IMR-90 (cell line): ENCODE measurements at regions not wholly inside any gene's neighbourhood (a gene's known extent, or its start where the extent isn't known, plus 50 kb on each side); places are given as distances from the start of the nearest gene placed in this dataset.

Source experiments
- ATAC-seq: fragments of 200-7000 bp; cut with Tn5 transposase; 2 replicates; pipeline ENCODE4 v1.9.1; 2020; ENCODE audit warnings: low read depth, mild to moderate bottlenecking, moderate library complexity
- BruUV-seq: library from RNA; stranded (reverse); fragments of 400-500 nt; replicated peaks from 2 replicates; lab custom pipeline; 2021; lab: Mats Ljungman, UMichigan
- CTCF ChIA-PET: fragments of 300-600 bp; formaldehyde crosslinking; extraction: SDS; loops from one replicate; lab custom pipeline; 2021; ENCODE audit warnings: antibody characterized with exemption; lab: Yijun Ruan, JAX
- POLR2A ChIA-PET: fragments of 300-600 bp; sonication (Branson Sonifier 250); formaldehyde crosslinking; loops from one replicate; lab custom pipeline; 2022; ENCODE audit warnings: antibody characterized with exemption; ENCODE audit not compliant: unreplicated experiment; lab: Charles Lee
- DNase-seq: peaks from one replicate; pipeline ENCODE4 v3.0.0; 2013
- H2AFZ ChIP-seq: replicated peaks from 2 replicates; pipeline ENCODE3; 2013; ENCODE audit warnings: low read length, mild to moderate bottlenecking; ENCODE audit not compliant: poor library complexity
- H2AK5ac ChIP-seq: 2 replicates; pipeline ENCODE4 v1.6.1; 2013; ENCODE audit warnings: low read depth, low read length, inconsistent platforms
- H2AK9ac ChIP-seq: replicated peaks from 2 replicates; pipeline ENCODE3; 2013; ENCODE audit warnings: mild to moderate bottlenecking, low read depth, low read length, moderate library complexity; ENCODE audit not compliant: poor library complexity
- H2BK120ac ChIP-seq: 2 replicates; pipeline ENCODE4 v1.6.1; 2013; ENCODE audit warnings: low read depth, low read length, inconsistent platforms
- H2BK15ac ChIP-seq: 3 replicates; pipeline ENCODE4 v1.6.1; 2013; ENCODE audit warnings: low read depth, low read length, inconsistent platforms
- H2BK20ac ChIP-seq: 2 replicates; pipeline ENCODE4 v1.6.1; 2013; ENCODE audit warnings: low read depth, mild to moderate bottlenecking, inconsistent platforms, low read length, moderate library complexity
- H2BK5ac ChIP-seq: 2 replicates; pipeline ENCODE4 v1.6.1; 2013; ENCODE audit warnings: mild to moderate bottlenecking, low read depth, low read length, inconsistent platforms; ENCODE audit not compliant: poor library complexity, severe bottlenecking
- H3K14ac ChIP-seq: replicated peaks from 2 replicates; pipeline ENCODE4 v1.6.1; 2013; ENCODE audit warnings: low read depth, low read length, inconsistent platforms
- H3K18ac ChIP-seq: 2 replicates; pipeline ENCODE4 v1.6.1; 2013; ENCODE audit warnings: low read depth, low read length, control low read depth
- H3K23ac ChIP-seq: 2 replicates; pipeline ENCODE4 v1.6.1; 2013; ENCODE audit warnings: low read depth, low read length, inconsistent platforms
- H3K27ac ChIP-seq: 2 replicates; pipeline ENCODE4 v1.5.1; 2013; ENCODE audit warnings: mild to moderate bottlenecking, control low read depth, low read length; ENCODE audit not compliant: insufficient read depth
- H3K27me3 ChIP-seq: 2 replicates; pipeline ENCODE4 v1.6.1; 2013; ENCODE audit warnings: low read length; ENCODE audit not compliant: control insufficient read depth, insufficient read depth
- H3K36me3 ChIP-seq: 2 replicates; pipeline ENCODE4 v1.6.1; 2013; ENCODE audit warnings: low read length, mixed read lengths; ENCODE audit not compliant: control insufficient read depth, insufficient read depth
- H3K4ac ChIP-seq: 2 replicates; pipeline ENCODE4 v1.6.1; 2013; ENCODE audit warnings: low read depth, low read length, inconsistent platforms
- H3K4me1 ChIP-seq: 2 replicates; pipeline ENCODE4 v1.6.1; 2013; ENCODE audit warnings: low read length, mixed read lengths; ENCODE audit not compliant: control insufficient read depth, insufficient read depth
- H3K4me2 ChIP-seq: 2 replicates; pipeline ENCODE4 v1.6.1; 2013; ENCODE audit warnings: low read depth, mild to moderate bottlenecking, control low read depth, low read length, moderate library complexity
- H3K4me3 ChIP-seq: 2 replicates; pipeline ENCODE4 v1.5.1; 2013; ENCODE audit warnings: low read depth, mild to moderate bottlenecking, control low read depth, low read length, moderate library complexity; ENCODE audit not compliant: insufficient read depth
- H3K56ac ChIP-seq: 2 replicates; pipeline ENCODE4 v1.6.1; 2013; ENCODE audit warnings: low read length, inconsistent platforms; ENCODE audit not compliant: insufficient read depth; ENCODE audit errors: extremely low read depth
- H3K79me1 ChIP-seq, 2 experiments: 2 replicates each; pipeline ENCODE4 v1.6.1; 2013; ENCODE audit warnings: low read length in 2 of 2, inconsistent platforms in 1 of 2, low read depth in 1 of 2
- H3K9ac ChIP-seq: 2 replicates; pipeline ENCODE4 v1.6.1; 2013; ENCODE audit warnings: low read depth, low read length, control low read depth
- H3K9me1 ChIP-seq: 2 replicates; pipeline ENCODE4 v1.6.1; 2013; ENCODE audit warnings: low read length, inconsistent platforms; ENCODE audit not compliant: insufficient read depth
- H3K9me3 ChIP-seq: 2 replicates; pipeline ENCODE4 v1.6.1; 2013; ENCODE audit warnings: low read length; ENCODE audit not compliant: control insufficient read depth, insufficient read depth
- H4K20me1 ChIP-seq: 2 replicates; pipeline ENCODE4 v1.6.1; 2013; ENCODE audit warnings: low read length, inconsistent platforms; ENCODE audit not compliant: insufficient read depth
- H4K5ac ChIP-seq: 2 replicates; pipeline ENCODE4 v1.6.1; 2013; ENCODE audit warnings: mild to moderate bottlenecking, low read depth, low read length, control low read depth
- H4K8ac ChIP-seq, 2 experiments: 2 replicates each; pipeline ENCODE4 v1.6.1; 2013; ENCODE audit warnings: low read depth in 2 of 2, low read length in 2 of 2, control low read depth in 1 of 2, inconsistent platforms in 1 of 2
- H4K91ac ChIP-seq: 2 replicates; pipeline ENCODE4 v1.6.1; 2013; ENCODE audit warnings: low read depth, low read length, inconsistent platforms; ENCODE audit not compliant: insufficient read depth
- BHLHE40 ChIP-seq: fragments of 150-350 bp; IDR thresholded peaks from 2 replicates; pipeline ENCODE4 v1.6.1; 2016; ENCODE audit warnings: mild to moderate bottlenecking, low read depth, low read length
- CEBPB ChIP-seq: IDR thresholded peaks from 2 replicates; pipeline ENCODE4 v1.6.1; 2012; ENCODE audit warnings: low read depth, low read length, improper control_type of control experiment
- CHD1 ChIP-seq: IDR thresholded peaks from 2 replicates; pipeline ENCODE4 v1.6.1; 2012; ENCODE audit warnings: low read depth, low read length, improper control_type of control experiment
- ELK1 ChIP-seq: fragments of 150-350 bp; IDR thresholded peaks from 2 replicates; pipeline ENCODE4 v1.6.1; 2016; ENCODE audit warnings: low read depth, mild to moderate bottlenecking, low read length, moderate library complexity, borderline replicate concordance
- FOS ChIP-seq: fragments of 150-350 bp; IDR thresholded peaks from 2 replicates; pipeline ENCODE4 v1.6.1; 2016; ENCODE audit warnings: low read depth, low read length
- MAFK ChIP-seq: IDR thresholded peaks from 2 replicates; pipeline ENCODE4 v1.6.1; 2012; ENCODE audit warnings: low read depth, low read length, improper control_type of control experiment
- MXI1 ChIP-seq: IDR thresholded peaks from 2 replicates; pipeline ENCODE4 v1.6.1; 2012; ENCODE audit warnings: low read depth, mild to moderate bottlenecking, low read length, moderate library complexity, borderline replicate concordance
- NFE2L2 ChIP-seq: fragments of 150-350 bp; IDR thresholded peaks from 2 replicates; pipeline ENCODE4 v1.6.1; 2016; ENCODE audit warnings: low read depth, mild to moderate bottlenecking, low read length
- POLR2A ChIP-seq: IDR thresholded peaks from 2 replicates; pipeline ENCODE4 v1.6.1; 2012; ENCODE audit warnings: mild to moderate bottlenecking, low read depth, low read length
- RAD21 ChIP-seq: IDR thresholded peaks from 2 replicates; pipeline ENCODE4 v1.6.1; 2012; ENCODE audit warnings: low read length, improper control_type of control experiment
- RCOR1 ChIP-seq: IDR thresholded peaks from 2 replicates; pipeline ENCODE4 v1.6.1; 2012; ENCODE audit warnings: mild to moderate bottlenecking, low read length, improper control_type of control experiment; ENCODE audit not compliant: insufficient replicate concordance
- RFX5 ChIP-seq: IDR thresholded peaks from 2 replicates; pipeline ENCODE4 v1.8.0; 2012; ENCODE audit warnings: low read depth, mild to moderate bottlenecking, low read length, moderate library complexity
- USF2 ChIP-seq: fragments of 150-350 bp; IDR thresholded peaks from 2 replicates; pipeline ENCODE4 v1.6.1; 2017; ENCODE audit warnings: mild to moderate bottlenecking, antibody characterized with exemption, low read length, low read depth
- WGBS, 2 experiments: methylation state at CpG; one replicate each; pipeline versions ENCODE4 v1.1.5 to v1.1.7; 2013; ENCODE audit warnings: missing lambda C conversion rate in 2 of 2; ENCODE audit not compliant: insufficient read length in 1 of 2; ENCODE audit errors: extremely low coverage in 2 of 2; 5-methylcytosine and 5-hydroxymethylcytosine counted together
- dilution Hi-C: fragments of 300-500 bp; cut with HindIII; formaldehyde crosslinking; loops from one replicate; pipeline ENCODE4 v1.14.3; 2018; ENCODE audit warnings: low sequenced_read_pairs; ENCODE audit not compliant: unreplicated experiment
- in situ Hi-C: fragments of 300-500 bp; cut with MboI; formaldehyde crosslinking; loops from 3 replicates; pipeline ENCODE4 v1.14.3; 2019; ENCODE audit warnings: low sequenced_read_pairs, inconsistent platforms, mixed read lengths
- intact Hi-C: fragments of 100-400 bp; cut with micrococcal nuclease; formaldehyde crosslinking; loops from 2 replicates; pipeline ENCODE4 v1.10.0; 2022

GRCh38 chr3:95049841-95050240 is 987.0 kb downstream of the NSUN3 start:
- WGBS, 2 experiments, result no CpG with 5 or more reads among the region's 1 CpG
- dilution Hi-C loops (no loop called here), intact Hi-C loops (no loop called here)

More at GRCh38 chr3:95049841-95050240, 987.0 kb downstream of the NSUN3 start:
- BruUV-seq, result no TSS peak
- in situ Hi-C loops, result no loop called here
- no peak for TF ChIP-seq USF2
- no peak for TF ChIP-seq MAFK
- no peak for TF ChIP-seq BHLHE40
- TF ChIP-seq RCOR1, result no peak
- TF ChIP-seq NFE2L2, result no peak
- TF ChIP-seq ELK1, result no peak
- no peak for TF ChIP-seq CHD1
- no peak for TF ChIP-seq FOS
- TF ChIP-seq MXI1, result no peak
- TF ChIP-seq RFX5, result no peak
- no peak for TF ChIP-seq RAD21
- no peak for TF ChIP-seq CEBPB
- no peak for TF ChIP-seq POLR2A
- no peak overlapping the region for H2AK9ac ChIP-seq
- no peak overlapping the region for H2AFZ ChIP-seq
- no peak overlapping the region for H3K14ac ChIP-seq
- no peak overlapping the region for H4K8ac ChIP-seq
- no peak overlapping the region for H2BK15ac ChIP-seq
- no peak overlapping the region for H3K4me3 ChIP-seq
- no peak overlapping the region for H4K5ac ChIP-seq
- H2BK20ac ChIP-seq, result no peak overlapping the region
- no peak overlapping the region for H3K4ac ChIP-seq
- no peaks in the 10 kb centered on the region for H3K4me1 ChIP-seq
- no peak overlapping the region for H2BK120ac ChIP-seq
- H3K23ac ChIP-seq, result no peak overlapping the region
- no peak overlapping the region for H2AK5ac ChIP-seq
- no peak overlapping the region for H4K91ac ChIP-seq
- no peaks in the 10 kb centered on the region for H4K20me1 ChIP-seq
- no peak for DNase-seq
- H3K9me1 ChIP-seq, result no peaks in the 10 kb centered on the region
- H3K36me3 ChIP-seq, result no peaks in the 10 kb centered on the region
- H3K9me3 ChIP-seq, result no peaks in the 10 kb centered on the region
- ChIA-PET CTCF (no interaction called here), POLR2A (no interaction called here)
- no peak overlapping the region for H3K18ac ChIP-seq
- H3K56ac ChIP-seq, result no peak overlapping the region
- H2BK5ac ChIP-seq, result no peak overlapping the region
- no peaks in the 10 kb centered on the region for H3K27me3 ChIP-seq
- H3K4me2 ChIP-seq, result no peak overlapping the region
- no peaks in the 10 kb centered on the region for H3K79me1 ChIP-seq
- ATAC-seq, result no peak
- no peak overlapping the region for H3K27ac ChIP-seq
- H3K9ac ChIP-seq, result no peak overlapping the region
